Peyer's patch (tissue), 4 donors: ENCODE measurements at regions not wholly inside any gene's neighbourhood (a gene's known extent, or its start where the extent isn't known, plus 50 kb on each side); places are given as distances from the start of the nearest gene placed in this dataset.

Experiments used
- DNase-seq, 3 donors: peaks; one replicate each; pipeline ENCODE4 v3.0.0-alpha.2; 2017 to 2019
- H3K27ac ChIP-seq, 4 donors: fragments of 200-600 bp; sonication (generic); one replicate each; pipeline ENCODE4 v1.5.1; 2016 to 2019
- H3K27me3 ChIP-seq, 2 donors: fragments of 200-600 bp; sonication (generic); one replicate each; pipeline ENCODE4 v1.5.1; 2019
- H3K36me3 ChIP-seq, 3 donors: fragments of 200-600 bp; sonication (generic); one replicate each; pipeline ENCODE4 v1.5.1; 2016 to 2019
- H3K4me1 ChIP-seq, 4 donors: fragments of 200-600 bp; sonication (generic); one replicate each; pipeline ENCODE4 v1.5.1; 2016 to 2019
- H3K4me3 ChIP-seq, 4 donors: fragments of 200-600 bp; sonication (generic); 1 replicate in 3 of 4; 2 replicates in 1 of 4; pipeline ENCODE4 v1.5.1; 2016 to 2019; ENCODE audit warnings: mild to moderate bottlenecking in 1 of 4
- H3K9me3 ChIP-seq, 4 donors: fragments of 200-600 bp; sonication (generic); one replicate each; pipeline ENCODE4 v1.5.1; 2016 to 2019; ENCODE audit warnings: mild to moderate bottlenecking in 1 of 4
- POLR2A ChIP-seq, 2 donors: fragments of 450-650 bp; IDR thresholded peaks; one replicate each; pipeline ENCODE4 v1.5.1; 2017; ENCODE audit warnings: antibody characterized with exemption in 2 of 2, mild to moderate bottlenecking in 2 of 2, moderate library complexity in 2 of 2
- TF ChIP-seq, protein P1 (sequence below), 6 experiments: fragments of 450-650 bp in 4 of 6; fragments of 200-600 bp in 2 of 6; sonication (generic) in 1 of 6; IDR thresholded peaks; one replicate each; pipeline ENCODE4 v1.5.1; 2017 to 2019; ENCODE audit warnings: antibody characterized with exemption in 6 of 6, mild to moderate bottlenecking in 3 of 6, moderate library complexity in 1 of 6

DNA sequence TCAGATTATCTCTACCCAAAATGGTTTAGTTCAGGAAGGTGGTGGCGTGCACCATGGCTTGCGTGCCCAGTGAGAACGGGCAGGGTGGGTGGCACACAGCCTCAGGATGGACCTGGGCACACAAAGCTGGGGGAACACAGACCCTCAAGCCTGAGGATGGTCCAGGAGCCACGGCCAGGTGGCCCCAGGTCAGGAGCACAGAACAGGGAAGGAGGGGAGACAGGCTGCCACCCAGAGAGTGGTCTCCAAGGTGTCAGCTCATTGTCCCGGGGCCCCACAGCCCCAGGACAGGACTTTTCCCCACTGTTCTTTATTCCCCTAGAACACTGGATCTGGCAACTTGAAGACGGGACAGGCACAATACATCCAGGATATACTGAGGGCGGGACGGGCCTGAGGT, 75.6 kb upstream of the MGMT start:
- no peak for DNase-seq
- Histone ChIP-seq H3K9me3 (no peaks in the 10 kb centered on the region), H3K27ac (no peak overlapping the region), H3K36me3 (no peaks in the 10 kb centered on the region), H3K27me3 (no peaks in the 10 kb centered on the region), H3K4me3 (no peak overlapping the region), H3K4me1 (no peaks in the 10 kb centered on the region)
- no peak for TF ChIP-seq POLR2A (IDR thresholded peaks at IDR 0.05)
- TF ChIP-seq, protein P1, sequence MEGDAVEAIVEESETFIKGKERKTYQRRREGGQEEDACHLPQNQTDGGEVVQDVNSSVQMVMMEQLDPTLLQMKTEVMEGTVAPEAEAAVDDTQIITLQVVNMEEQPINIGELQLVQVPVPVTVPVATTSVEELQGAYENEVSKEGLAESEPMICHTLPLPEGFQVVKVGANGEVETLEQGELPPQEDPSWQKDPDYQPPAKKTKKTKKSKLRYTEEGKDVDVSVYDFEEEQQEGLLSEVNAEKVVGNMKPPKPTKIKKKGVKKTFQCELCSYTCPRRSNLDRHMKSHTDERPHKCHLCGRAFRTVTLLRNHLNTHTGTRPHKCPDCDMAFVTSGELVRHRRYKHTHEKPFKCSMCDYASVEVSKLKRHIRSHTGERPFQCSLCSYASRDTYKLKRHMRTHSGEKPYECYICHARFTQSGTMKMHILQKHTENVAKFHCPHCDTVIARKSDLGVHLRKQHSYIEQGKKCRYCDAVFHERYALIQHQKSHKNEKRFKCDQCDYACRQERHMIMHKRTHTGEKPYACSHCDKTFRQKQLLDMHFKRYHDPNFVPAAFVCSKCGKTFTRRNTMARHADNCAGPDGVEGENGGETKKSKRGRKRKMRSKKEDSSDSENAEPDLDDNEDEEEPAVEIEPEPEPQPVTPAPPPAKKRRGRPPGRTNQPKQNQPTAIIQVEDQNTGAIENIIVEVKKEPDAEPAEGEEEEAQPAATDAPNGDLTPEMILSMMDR (IDR thresholded peaks at IDR 0.05) = no peak

- H3K4me3 ChIP-seq = no peak overlapping the region
- no peak for DNase-seq
- no peaks in the 10 kb centered on the region for H3K4me1 ChIP-seq
- TF ChIP-seq, protein P1 (IDR thresholded peaks at IDR 0.05) = no peak
- no peak for TF ChIP-seq POLR2A (IDR thresholded peaks at IDR 0.05)
- H3K9me3 ChIP-seq = no peaks in the 10 kb centered on the region
- no peaks in the 10 kb centered on the region for H3K27me3 ChIP-seq
- no peaks in the 10 kb centered on the region for H3K36me3 ChIP-seq
- H3K27ac ChIP-seq = no peak overlapping the region
Measured at GRCh38 chr10:129392855-129393254, 74.2 kb upstream of the MGMT start.

- Histone ChIP-seq H3K27me3 (no peaks in the 10 kb centered on the region), H3K4me1 (no peaks in the 10 kb centered on the region), H3K9me3 (no peaks in the 10 kb centered on the region), H3K27ac (no peak overlapping the region), H3K36me3 (no peaks in the 10 kb centered on the region), H3K4me3 (no peak overlapping the region)
- DNase-seq = no peak
- TF ChIP-seq POLR2A (IDR thresholded peaks at IDR 0.05) = no peak
- TF ChIP-seq, protein P1 (IDR thresholded peaks at IDR 0.05) = no peak
Measured at GRCh38 chr10:129393812-129394211, 73.2 kb upstream of the MGMT start.

GRCh38 chr10:129394518-129395328, 72.3 kb upstream of the MGMT start:
- Histone ChIP-seq H3K4me3 (no peak overlapping the region), H3K36me3 (no peaks in the 10 kb centered on the region), H3K27me3 (no peaks in the 10 kb centered on the region), H3K27ac (no peak overlapping the region), H3K4me1 (no peaks in the 10 kb centered on the region), H3K9me3 (no peaks in the 10 kb centered on the region)
- TF ChIP-seq POLR2A (IDR thresholded peaks at IDR 0.05) = no peak
- no peak for DNase-seq

GRCh38 chr10:129396021-129396722, 70.9 kb upstream of the MGMT start:
- H3K4me3 ChIP-seq = no peak overlapping the region
- H3K36me3 ChIP-seq = no peaks in the 10 kb centered on the region
- TF ChIP-seq, protein P1 (IDR thresholded peaks at IDR 0.05) = no peak
- no peak for TF ChIP-seq POLR2A (IDR thresholded peaks at IDR 0.05)
- no peak overlapping the region for H3K27ac ChIP-seq
- no peaks in the 10 kb centered on the region for H3K4me1 ChIP-seq
- no peak for DNase-seq
- no peaks in the 10 kb centered on the region for H3K9me3 ChIP-seq
- no peaks in the 10 kb centered on the region for H3K27me3 ChIP-seq
